ENCODE measurements at regions not wholly inside any gene's neighbourhood (a gene's known extent, or its start where the extent isn't known, plus 50 kb on each side); places are given as distances from the start of the nearest gene placed in this dataset.

DNA sequence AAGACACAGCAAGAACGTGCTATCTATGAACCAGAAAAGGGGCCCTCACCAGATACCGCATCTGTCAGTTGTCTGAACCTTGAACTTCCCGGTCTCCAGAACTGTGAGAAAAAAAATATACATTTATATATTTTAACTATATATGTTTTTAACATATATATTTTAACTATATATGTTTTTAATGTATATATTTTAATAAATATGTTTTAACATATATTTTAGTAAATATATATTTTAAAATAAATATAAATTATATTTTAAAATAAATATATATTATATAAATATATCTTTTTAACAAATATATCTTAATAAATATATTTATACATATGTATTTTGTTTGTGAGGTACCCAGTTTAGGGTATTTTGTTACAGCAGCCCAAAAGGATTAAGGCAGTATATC is 958.2 kb upstream of the AUTS2 start:
- TF ChIP-seq CTCF (IDR thresholded peaks at IDR 0.05; ENCODE audit: insufficient read depth, low read depth, low read length), result no peak
- no peak for TF ChIP-seq EZH2 (IDR thresholded peaks at IDR 0.05; ENCODE audit: insufficient read depth, low read length)

Data from astrocyte (in vitro differentiated cells and primary cell).